Common myeloid progenitor, CD34-positive (primary cell): ENCODE measurements at regions not wholly inside any gene's neighbourhood (a gene's known extent, or its start where the extent isn't known, plus 50 kb on each side); places are given as distances from the start of the nearest gene placed in this dataset.

Experiments used
- CTCF ChIA-PET: fragments of 350-600 bp; sonication (Branson Sonifier 250); formaldehyde crosslinking; loops from one replicate; lab custom pipeline; 2021; ENCODE audit warnings: antibody characterized with exemption; lab: Charles Lee
- POLR2A ChIA-PET: fragments of 350-600 bp; sonication (Branson Sonifier 250); formaldehyde crosslinking; loops from one replicate; lab custom pipeline; 2021; ENCODE audit warnings: antibody characterized with exemption; lab: Charles Lee
- DNase-seq, 3 donors: peaks; one replicate each; pipeline versions ENCODE4 v3.0.0 to v3.0.0-alpha.2; 2013
- H3K27ac ChIP-seq, 2 experiments: 1 replicate in 1 of 2; 2 replicates in 1 of 2; pipeline ENCODE4 v1.7.0; 2013; ENCODE audit warnings: inconsistent platforms in 2 of 2, low read length in 2 of 2, mild to moderate bottlenecking in 2 of 2, low read depth in 1 of 2, moderate library complexity in 1 of 2; ENCODE audit not compliant: severe bottlenecking in 2 of 2, insufficient read depth in 1 of 2, poor library complexity in 1 of 2
- H3K27me3 ChIP-seq, 5 experiments: replicated peaks in 2 of 5; 1 replicate in 3 of 5; 2 replicates in 2 of 5; pipeline versions ENCODE4 v1.6.1 to v1.7.0; 2013; ENCODE audit warnings: low read length in 4 of 5, mild to moderate bottlenecking in 2 of 5, moderate library complexity in 2 of 5, inconsistent platforms in 1 of 5; ENCODE audit not compliant: insufficient read depth in 5 of 5, control insufficient read depth in 4 of 5
- H3K36me3 ChIP-seq, 4 experiments: 1 replicate in 2 of 4; 2 replicates in 2 of 4; pipeline versions ENCODE4 v1.6.1 to v1.7.0; 2013; ENCODE audit warnings: low read length in 3 of 4, control low read depth in 1 of 4, mild to moderate bottlenecking in 1 of 4; ENCODE audit not compliant: control insufficient read depth in 4 of 4, insufficient read depth in 4 of 4
- H3K4me1 ChIP-seq, 4 experiments: 1 replicate in 3 of 4; 2 replicates in 1 of 4; pipeline versions ENCODE4 v1.6.1 to v1.7.1; 2013; ENCODE audit warnings: low read length in 3 of 4, mild to moderate bottlenecking in 3 of 4, control low read depth in 1 of 4, inconsistent platforms in 1 of 4, moderate library complexity in 1 of 4; ENCODE audit not compliant: control insufficient read depth in 4 of 4, insufficient read depth in 4 of 4; ENCODE audit errors: control extremely low read depth in 1 of 4
- H3K4me3 ChIP-seq, 7 experiments: 1 replicate in 4 of 7; 2 replicates in 3 of 7; pipeline versions ENCODE4 v1.5.1 to v1.7.0; 2013; ENCODE audit warnings: mild to moderate bottlenecking in 7 of 7, low read length in 6 of 7, moderate library complexity in 6 of 7, inconsistent platforms in 2 of 7, low read depth in 2 of 7, control low read depth in 1 of 7; ENCODE audit not compliant: insufficient read depth in 4 of 7, control insufficient read depth in 1 of 7; ENCODE audit errors: extremely low read depth in 1 of 7
- H3K9me3 ChIP-seq, 5 experiments: 1 replicate in 4 of 5; 2 replicates in 1 of 5; pipeline versions ENCODE4 v1.6.1 to v1.7.1; 2013; ENCODE audit warnings: low read length in 4 of 5, mild to moderate bottlenecking in 2 of 5, inconsistent platforms in 1 of 5, low read depth in 1 of 5, moderate library complexity in 1 of 5; ENCODE audit not compliant: control insufficient read depth in 4 of 5, insufficient read depth in 2 of 5; ENCODE audit errors: control extremely low read depth in 1 of 5
- WGBS: methylation state at CpG from one replicate; pipeline ENCODE4 v1.1.5; 2013; ENCODE audit not compliant: insufficient coverage; 5-methylcytosine and 5-hydroxymethylcytosine counted together

GRCh38 chr20:51966296-51966971, 164.1 kb upstream of the SALL4 start:
- POLR2A ChIA-PET = interaction anchor here (1.2 kb wide), 1 partner anchor 199 kb away, joined by 3 read pairs; no protein-coding TSS in a partner anchor
- no peak overlapping the region for H3K4me3 ChIP-seq
- DNase-seq = peak; percentile 47 to 61 (median 57)
- H3K36me3 ChIP-seq = no peaks in the 10 kb centered on the region
- peaks cover 0 to 2% (median 0%) of the 10 kb centered on the region in 4 experiments for H3K4me1 ChIP-seq
- no peak overlapping the region for H3K27ac ChIP-seq
- 58% methylated on average over 2 of the region's 8 CpGs for WGBS
- CTCF ChIA-PET = interaction anchor here (1.0 to 2.3 kb wide), 13 partner anchors 10 to 327 kb away, joined by 3 to 18 read pairs (median 6); partner anchors contain the start of gene SALL4
- H3K9me3 ChIP-seq = no peaks in the 10 kb centered on the region
- H3K27me3 ChIP-seq = no peaks in the 10 kb centered on the region

- Histone ChIP-seq H3K27me3 (no peaks in the 10 kb centered on the region), H3K9me3 (no peaks in the 10 kb centered on the region), H3K36me3 (no peaks in the 10 kb centered on the region), H3K4me3 (no peak overlapping the region), H3K27ac (no peak overlapping the region), H3K4me1 (peaks cover 17 to 31% (median 22%) of the 10 kb centered on the region in 4 experiments)
- 92% methylated on average over 6 of the region's 11 CpGs for WGBS
- no peak for DNase-seq
- ChIA-PET CTCF (interaction anchor here (0.6 kb wide), 1 partner anchor 162 kb away, joined by 3 read pairs; no protein-coding TSS in a partner anchor), POLR2A (no interaction called here)
These were observed 159.8 kb upstream of the SALL4 start for GRCh38 chr20:51961964-51962761.

GRCh38 chr20:51960047-51960675, 157.8 kb upstream of the SALL4 start:
- peak; percentile 6 to 18 (median 10) for DNase-seq
- peaks cover 17 to 28% (median 22%) of the 10 kb centered on the region in 4 experiments for H3K4me1 ChIP-seq
- ChIA-PET POLR2A (interaction anchor here (0.7 kb wide), 1 partner anchor 36 kb away, joined by 3 read pairs; no protein-coding TSS in a partner anchor), CTCF (no interaction called here)
- no peaks in the 10 kb centered on the region for H3K27me3 ChIP-seq
- H3K36me3 ChIP-seq = no peaks in the 10 kb centered on the region
- H3K27ac ChIP-seq = no peak overlapping the region
- WGBS = 93% methylated on average over 5 of the region's 12 CpGs
- H3K9me3 ChIP-seq = no peaks in the 10 kb centered on the region
- peak overlapping the region in 1 of 7 experiments; percentile 15 for H3K4me3 ChIP-seq

DNA sequence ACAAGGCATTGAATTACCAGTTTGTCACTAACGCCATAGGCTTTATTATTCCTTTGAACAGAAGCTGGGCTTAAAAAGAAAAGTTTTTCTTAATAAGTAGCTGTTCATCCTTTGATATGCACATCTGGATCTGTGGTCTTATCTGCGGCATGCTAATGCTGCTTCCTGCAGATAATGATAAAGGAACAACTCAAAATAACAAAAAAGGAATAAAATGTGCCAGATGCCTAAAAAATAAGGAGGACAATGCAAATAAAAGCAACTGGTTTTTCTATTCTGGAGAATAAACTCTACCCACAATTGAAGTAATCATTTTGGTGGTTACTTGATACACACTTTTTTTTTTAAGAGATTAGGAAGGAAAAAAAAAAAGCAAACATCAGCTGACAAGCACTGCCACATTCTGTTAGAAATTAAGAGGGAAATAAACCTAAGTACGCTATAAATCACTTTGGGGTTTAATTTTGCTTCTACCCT, 156.8 kb upstream of the SALL4 start:
- Histone ChIP-seq H3K36me3 (no peaks in the 10 kb centered on the region), H3K9me3 (no peaks in the 10 kb centered on the region), H3K4me3 (peak overlapping the region in 4 of 7 experiments; percentile 2 to 53 (median 40)), H3K27ac (peak overlapping the region in 1 of 2 experiments; percentile 32), H3K4me1 (peaks cover 17 to 28% (median 22%) of the 10 kb centered on the region in 4 experiments), H3K27me3 (no peaks in the 10 kb centered on the region)
- ChIA-PET CTCF (interaction anchor here (1.4 kb wide), 1 partner anchor 19 kb away, joined by 3 read pairs; no protein-coding TSS in a partner anchor), POLR2A (interaction anchor here (0.6 kb wide), 1 partner anchor 17 kb away, joined by 4 read pairs; no protein-coding TSS in a partner anchor)
- peak; percentile 84 to 95 (median 91) for DNase-seq
- 0% methylated on average over 1 of the region's 3 CpGs for WGBS

DNA sequence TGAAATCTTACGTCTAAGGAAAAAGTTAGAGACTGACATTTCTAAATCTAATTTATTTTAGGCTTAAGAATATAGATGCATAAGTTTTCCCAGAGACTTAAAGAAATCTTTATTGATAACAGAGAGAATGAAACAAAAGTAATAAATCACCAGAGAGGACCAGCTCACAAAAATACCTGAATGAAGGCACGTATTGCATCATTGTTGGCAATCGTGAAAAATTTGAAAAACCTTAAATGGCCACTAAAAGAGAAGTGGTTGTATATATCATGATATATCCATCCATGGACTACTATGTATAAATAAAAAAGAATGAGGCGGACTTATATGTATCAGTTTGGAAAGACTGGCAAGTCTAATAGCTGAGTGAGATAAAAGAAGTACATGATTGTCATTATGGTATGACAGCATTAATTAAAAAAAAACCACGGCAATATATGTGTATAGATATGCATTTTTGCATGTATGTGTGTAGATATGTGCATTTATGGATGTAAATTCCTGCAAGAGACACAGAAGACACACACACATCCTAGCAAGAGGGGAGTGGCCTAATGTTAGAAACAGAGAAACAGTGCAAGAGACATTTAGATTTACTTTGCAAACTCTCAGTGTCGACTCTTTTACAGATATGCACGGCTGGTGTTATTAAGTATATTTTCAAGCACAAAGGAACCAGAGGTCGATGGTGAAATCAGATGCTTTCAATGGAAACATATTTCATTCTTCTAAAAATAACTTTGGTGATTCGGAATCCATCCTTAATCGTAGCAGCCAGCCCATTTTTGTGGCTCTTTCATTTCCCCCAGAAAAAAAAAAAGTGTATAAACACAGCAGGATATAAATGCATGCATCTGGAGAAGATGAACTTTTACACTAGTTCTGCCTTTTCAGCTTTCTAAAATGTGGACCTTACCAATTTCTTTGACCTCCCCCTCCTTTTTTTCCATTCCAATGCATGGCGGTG, 156.1 kb upstream of the SALL4 start:
- WGBS = 0% methylated on average over 3 of the region's 11 CpGs
- Histone ChIP-seq H3K4me1 (peaks cover 17 to 28% (median 22%) of the 10 kb centered on the region in 4 experiments), H3K4me3 (peak overlapping the region in 5 of 7 experiments; percentile 9 to 53 (median 38)), H3K36me3 (no peaks in the 10 kb centered on the region), H3K9me3 (no peaks in the 10 kb centered on the region), H3K27me3 (no peaks in the 10 kb centered on the region), H3K27ac (peak overlapping the region in 1 of 2 experiments; percentile 32)
- POLR2A ChIA-PET = interaction anchor here (0.6 kb wide), 1 partner anchor 17 kb away, joined by 4 read pairs; no protein-coding TSS in a partner anchor
- CTCF ChIA-PET = interaction anchor here (1.4 kb wide), 1 partner anchor 20 kb away, joined by 3 read pairs; no protein-coding TSS in a partner anchor
- DNase-seq = peak in 2 of 3 donors; percentile 11 to 28

- ChIA-PET POLR2A (no interaction called here), CTCF (interaction anchor here (1.1 kb wide), 1 partner anchor 25 kb away, joined by 4 read pairs; no protein-coding TSS in a partner anchor)
These were observed 153.4 kb upstream of the SALL4 start for GRCh38 chr20:51955756-51956155.

More at GRCh38 chr20:51955756-51956155, 153.4 kb upstream of the SALL4 start:
- H3K9me3 ChIP-seq = no peaks in the 10 kb centered on the region
- peaks cover 16 to 27% (median 22%) of the 10 kb centered on the region in 4 experiments for H3K4me1 ChIP-seq
- H3K27me3 ChIP-seq = no peaks in the 10 kb centered on the region
- no peaks in the 10 kb centered on the region for H3K36me3 ChIP-seq
- H3K4me3 ChIP-seq = no peak overlapping the region
- no peak overlapping the region for H3K27ac ChIP-seq
- 100% methylated on average over 2 of the region's 3 CpGs for WGBS
- DNase-seq = no peak
